ENCODE measurements at regions not wholly inside any gene's neighbourhood (a gene's known extent, or its start where the extent isn't known, plus 50 kb on each side); places are given as distances from the start of the nearest gene placed in this dataset.

- DNase-seq, result no peak
These were observed 153.5 kb downstream of the SLC28A3 start for GRCh38 chr9:84187090-84187489.

DNA sequence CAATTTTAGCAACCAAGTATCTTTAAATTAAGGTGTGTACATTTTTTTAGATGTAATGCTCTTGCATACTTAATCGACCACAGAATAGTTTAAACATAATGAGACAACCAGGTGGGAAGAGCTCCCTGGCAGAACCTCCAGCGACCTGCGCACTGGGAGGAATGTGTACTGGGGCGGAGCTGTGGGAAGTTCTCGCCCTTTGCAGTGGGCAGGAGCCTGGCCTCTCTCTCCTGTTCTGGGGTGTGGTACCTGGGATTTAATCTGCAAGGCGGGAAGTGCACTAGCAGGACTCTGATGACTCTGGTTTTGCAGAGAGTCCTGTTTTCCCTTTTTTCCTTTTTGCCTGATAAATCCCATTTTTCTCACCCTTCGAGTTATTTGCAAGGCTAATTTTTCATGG, 150.7 kb downstream of the SLC28A3 start:
- DNase-seq, result no peak

- no peak for DNase-seq
These were observed 150.1 kb downstream of the SLC28A3 start for GRCh38 chr9:84190411-84190810.

GRCh38 chr9:84206801-84207370, 133.7 kb downstream of the SLC28A3 start:
- DNase-seq, result no peak

DNA sequence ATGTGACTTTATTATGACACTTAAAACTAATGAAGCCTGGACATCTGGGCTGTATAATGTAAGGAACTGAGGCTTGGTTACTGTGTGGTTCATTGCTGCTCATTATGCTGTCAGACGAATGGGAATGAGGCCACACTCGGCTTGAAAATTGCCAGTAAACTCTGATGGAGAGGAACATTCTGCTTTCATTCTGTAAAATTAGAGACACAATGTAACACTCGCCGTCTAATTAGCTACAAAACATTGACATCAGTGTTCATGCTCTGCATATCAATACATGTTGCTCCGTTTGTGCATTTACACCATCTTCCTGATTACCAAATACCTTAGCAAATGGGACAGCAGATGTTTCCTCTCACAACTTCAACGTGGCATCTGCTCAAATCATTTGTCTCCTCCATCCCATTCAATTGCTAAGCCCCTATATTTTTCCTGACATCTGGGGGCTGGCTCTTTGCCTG, 133.0 kb downstream of the SLC28A3 start:
- no peak for DNase-seq

DNA sequence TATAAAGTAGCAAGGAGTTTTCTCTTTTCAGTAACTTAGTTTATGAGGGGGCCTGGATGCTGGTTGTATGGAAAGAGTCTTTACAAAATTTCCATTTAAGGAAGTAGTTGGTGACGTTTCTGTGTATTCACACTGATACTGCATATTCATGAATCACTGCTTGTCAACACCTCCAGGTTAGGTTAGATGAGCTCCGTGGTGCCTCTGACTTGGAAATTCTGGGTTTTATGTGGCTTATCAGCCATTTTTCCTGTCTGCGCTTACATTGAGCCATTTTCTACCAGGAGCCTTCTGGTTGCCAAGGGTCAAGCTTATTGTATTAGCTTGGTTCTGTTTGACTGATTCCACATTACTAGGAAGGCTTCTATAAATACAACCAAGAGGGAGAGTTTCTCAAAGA, 128.3 kb downstream of the SLC28A3 start:
- DNase-seq, result no peak

GRCh38 chr9:84212982-84213381, 127.6 kb downstream of the SLC28A3 start:
- DNase-seq, result no peak

DNA sequence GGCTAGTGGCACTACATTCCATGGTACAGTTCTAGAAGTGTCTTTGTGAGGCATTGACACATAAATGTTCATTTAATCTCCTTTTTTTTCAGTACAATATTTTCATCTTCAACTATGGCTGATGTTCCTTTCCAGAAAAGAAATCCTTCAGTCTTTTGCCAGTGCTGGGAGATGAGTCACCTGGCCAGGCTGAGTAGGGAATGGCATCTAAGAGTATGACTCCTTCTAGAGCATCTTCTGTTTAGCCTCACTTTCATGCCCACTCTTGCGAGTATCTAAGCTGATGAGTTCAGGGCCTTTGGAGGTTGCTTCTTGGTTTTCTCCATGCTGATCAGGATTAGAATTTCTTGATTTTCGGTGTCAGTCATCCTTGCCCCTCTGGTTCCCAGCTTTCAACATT, 124.4 kb downstream of the SLC28A3 start:
- no peak for DNase-seq

DNA sequence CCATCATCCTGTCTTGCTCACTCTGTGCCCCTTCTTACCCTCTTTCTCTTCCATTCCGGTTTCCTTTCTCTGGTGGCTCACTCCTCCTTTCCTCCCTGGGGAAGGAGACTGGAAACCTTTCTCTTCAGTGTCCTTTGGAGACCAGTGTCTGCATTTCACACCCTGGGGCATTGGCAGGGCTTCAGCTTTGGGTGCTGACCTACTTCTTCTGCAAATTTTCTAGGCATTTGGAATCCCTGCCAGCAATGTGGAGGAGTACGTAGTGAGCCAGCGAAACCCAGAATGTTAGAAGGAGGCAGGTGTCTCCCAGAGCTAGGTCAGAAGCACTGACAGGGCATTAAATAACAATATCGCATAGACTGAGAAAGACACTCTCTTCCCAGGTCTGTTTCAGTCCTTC, 122.2 kb downstream of the SLC28A3 start:
- no peak for DNase-seq

DNA sequence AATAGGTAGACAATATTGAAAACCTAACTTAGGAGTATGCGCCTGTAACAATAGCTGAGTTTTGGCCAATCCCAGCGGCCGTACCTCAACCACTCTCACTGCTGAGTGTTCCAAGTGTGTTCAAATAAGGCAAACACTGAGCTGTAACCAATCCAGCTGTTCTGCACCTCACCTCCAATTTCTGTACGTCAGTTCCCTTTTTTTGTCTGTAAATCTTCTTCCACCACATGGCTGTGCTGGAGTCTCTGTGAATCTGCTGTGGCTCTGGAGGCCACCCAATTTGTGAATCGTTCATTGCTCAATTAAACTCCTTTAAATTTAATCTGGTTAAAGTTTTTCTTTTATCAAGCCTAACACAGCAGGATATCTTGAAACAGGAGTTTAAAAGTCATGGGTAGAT, 116.3 kb downstream of the SLC28A3 start:
- no peak for DNase-seq

Measured in activated CD4-positive, alpha-beta T cell treated with anti-CD3 and anti-CD28 coated beads, Interleukin-2, amount 50 U/mL, for 16 hours (primary cell).